H9 (cell line): ENCODE measurements at regions not wholly inside any gene's neighbourhood (a gene's known extent, or its start where the extent isn't known, plus 50 kb on each side); places are given as distances from the start of the nearest gene placed in this dataset.

ENCODE experiments used
- DNase-seq: peaks from one replicate; pipeline ENCODE4 v3.0.0-alpha.2; 2017
- H2AFZ ChIP-seq: one replicate; pipeline ENCODE4 v1.6.1; 2013; ENCODE audit warnings: mild to moderate bottlenecking, low read length, control low read depth, moderate library complexity
- H2AK5ac ChIP-seq: 2 replicates; pipeline ENCODE4 v1.6.1; 2013; ENCODE audit warnings: low read length, control low read depth, mixed read lengths; ENCODE audit not compliant: insufficient read length
- H2BK120ac ChIP-seq: one replicate; pipeline ENCODE4 v1.6.1; 2013; ENCODE audit warnings: low read depth, mild to moderate bottlenecking, low read length, control low read depth, inconsistent platforms; ENCODE audit not compliant: poor library complexity, severe bottlenecking
- H2BK12ac ChIP-seq: 2 replicates; pipeline ENCODE4 v1.6.1; 2013; ENCODE audit warnings: low read length, control low read depth, mixed read lengths, low read depth; ENCODE audit not compliant: insufficient read length
- H2BK15ac ChIP-seq: 2 replicates; pipeline ENCODE4 v1.6.1; 2013; ENCODE audit warnings: low read depth, low read length, control low read depth
- H2BK20ac ChIP-seq: one replicate; pipeline ENCODE4 v1.6.1; 2013; ENCODE audit warnings: low read depth, mild to moderate bottlenecking, low read length, control low read depth, inconsistent platforms; ENCODE audit not compliant: poor library complexity, severe bottlenecking
- H2BK5ac ChIP-seq: 2 replicates; pipeline ENCODE4 v1.6.1; 2013; ENCODE audit warnings: low read length, control low read depth, mixed read lengths; ENCODE audit not compliant: insufficient read length
- H3K14ac ChIP-seq: 2 replicates; pipeline ENCODE4 v1.6.1; 2013; ENCODE audit warnings: low read length, control low read depth; ENCODE audit not compliant: insufficient read depth
- H3K18ac ChIP-seq: 2 replicates; pipeline ENCODE4 v1.6.1; 2013; ENCODE audit warnings: low read depth, mild to moderate bottlenecking, mixed read lengths, low read length, control low read depth; ENCODE audit not compliant: insufficient read length
- H3K23ac ChIP-seq: 2 replicates; pipeline ENCODE4 v1.6.1; 2013; ENCODE audit warnings: low read length, control low read depth, mixed read lengths, low read depth; ENCODE audit not compliant: insufficient read length
- H3K23me2 ChIP-seq: 2 replicates; pipeline ENCODE4 v1.6.1; 2013; ENCODE audit warnings: low read depth, mild to moderate bottlenecking, mixed read lengths, low read length, control low read depth; ENCODE audit not compliant: insufficient read length, poor library complexity, severe bottlenecking
- H3K27ac ChIP-seq: 2 replicates; pipeline ENCODE4 v1.5.1; 2013; ENCODE audit warnings: low read length, control low read depth, mixed read lengths, low read depth; ENCODE audit not compliant: insufficient read length
- H3K27me3 ChIP-seq: 2 replicates; pipeline ENCODE4 v1.6.1; 2013; ENCODE audit warnings: low read length, control low read depth, inconsistent platforms; ENCODE audit not compliant: insufficient read depth
- H3K4ac ChIP-seq: 2 replicates; pipeline ENCODE4 v1.6.1; 2013; ENCODE audit warnings: low read depth, mild to moderate bottlenecking, control low read depth, inconsistent platforms, low read length, moderate library complexity
- H3K4me1 ChIP-seq: 2 replicates; pipeline ENCODE4 v1.6.1; 2013; ENCODE audit warnings: low read length, control low read depth, inconsistent platforms; ENCODE audit not compliant: insufficient read depth
- H3K4me2 ChIP-seq: 2 replicates; pipeline ENCODE4 v1.6.1; 2013; ENCODE audit warnings: low read length, control low read depth, mixed read lengths; ENCODE audit not compliant: insufficient read length, insufficient read depth
- H3K56ac ChIP-seq: 2 replicates; pipeline ENCODE4 v1.6.1; 2013; ENCODE audit warnings: low read depth, mild to moderate bottlenecking, mixed read lengths, low read length, control low read depth; ENCODE audit not compliant: insufficient read length
- H3K79me1 ChIP-seq: 2 replicates; pipeline ENCODE4 v1.6.1; 2013; ENCODE audit warnings: low read depth, mild to moderate bottlenecking, moderate library complexity, low read length, control low read depth, inconsistent platforms; ENCODE audit not compliant: insufficient read depth, poor library complexity, severe bottlenecking
- H3K79me2 ChIP-seq: 2 replicates; pipeline ENCODE4 v1.6.1; 2013; ENCODE audit warnings: low read length, control low read depth, inconsistent platforms; ENCODE audit not compliant: insufficient read depth
- H3K9ac ChIP-seq: 2 replicates; pipeline ENCODE4 v1.6.1; 2013; ENCODE audit warnings: low read length, control low read depth, mixed read lengths; ENCODE audit not compliant: insufficient read length; ENCODE audit errors: extremely low read depth
- H3K9me3 ChIP-seq: one replicate; pipeline ENCODE4 v1.6.1; 2013; ENCODE audit warnings: low read depth, low read length, inconsistent platforms; ENCODE audit not compliant: control insufficient read depth
- H3T11ph ChIP-seq: one replicate; pipeline ENCODE4 v1.6.1; 2013; ENCODE audit warnings: mild to moderate bottlenecking, low read length, control low read depth, inconsistent platforms
- H4K20me1 ChIP-seq: one replicate; pipeline ENCODE4 v1.6.1; 2013; ENCODE audit not compliant: control insufficient read depth, insufficient read length, insufficient read depth
- H4K5ac ChIP-seq: 2 replicates; pipeline ENCODE4 v1.6.1; 2013; ENCODE audit warnings: low read depth, mild to moderate bottlenecking, mixed read lengths, low read length, control low read depth; ENCODE audit not compliant: insufficient read length
- H4K8ac ChIP-seq: replicated peaks from 2 replicates; pipeline ENCODE4 v1.6.1; 2013; ENCODE audit warnings: low read length, control low read depth, mixed read lengths, low read depth; ENCODE audit not compliant: insufficient read length
- H4K91ac ChIP-seq: 2 replicates; pipeline ENCODE4 v1.6.1; 2013; ENCODE audit warnings: low read depth, mild to moderate bottlenecking, moderate library complexity, mixed read lengths, low read length, control low read depth; ENCODE audit not compliant: insufficient read length
- H3K27ac Mint-ChIP-seq, 3 experiments: 2 replicates in 2 of 3; 3 replicates in 1 of 3; pipeline ENCODE4 v1.8.0; 2020 to 2021; ENCODE audit warnings: mixed read lengths in 3 of 3, mild to moderate bottlenecking in 1 of 3, moderate library complexity in 1 of 3
- H3K27me3 Mint-ChIP-seq: 2 replicates; pipeline ENCODE4 v1.8.0; 2021; ENCODE audit warnings: low read depth, mild to moderate bottlenecking, moderate library complexity, mixed read lengths
- H3K36me3 Mint-ChIP-seq, 3 experiments: 2 replicates in 2 of 3; 3 replicates in 1 of 3; pipeline ENCODE4 v1.8.0; 2020 to 2021; ENCODE audit warnings: low read depth in 3 of 3, mixed read lengths in 3 of 3; ENCODE audit not compliant: insufficient read depth in 1 of 3
- H3K4me1 Mint-ChIP-seq, 2 experiments: 2 replicates each; pipeline ENCODE4 v1.8.0; 2020; ENCODE audit warnings: mixed read lengths in 2 of 2
- H3K4me3 Mint-ChIP-seq, 2 experiments: 2 replicates in 1 of 2; 3 replicates in 1 of 2; pipeline ENCODE4 v1.8.0; 2020 to 2021; ENCODE audit warnings: mild to moderate bottlenecking in 2 of 2, mixed read lengths in 2 of 2, moderate library complexity in 1 of 2
- H3K9me3 Mint-ChIP-seq, 2 experiments: 2 replicates in 1 of 2; 3 replicates in 1 of 2; pipeline ENCODE4 v1.8.0; 2020; ENCODE audit warnings: mild to moderate bottlenecking in 2 of 2, mixed read lengths in 2 of 2, moderate library complexity in 1 of 2
- whole genome bisulfite sequencing: extraction: QIAGEN DNeasy Blood & Tissue Kit; methylation state at CpG from one replicate; pipeline ENCODE4 v1.1.7; 2013; ENCODE audit warnings: missing lambda C conversion rate, low lambda C conversion rate, mixed read lengths; ENCODE audit not compliant: insufficient read length; ENCODE audit errors: extremely low coverage; 5-methylcytosine and 5-hydroxymethylcytosine counted together
- TF ChIP-seq, protein P1 (sequence below): fragments of 200-600 bp; sonication (generic); conservative IDR thresholded peaks from 3 replicates; pipeline ENCODE4 v1.8.0; 2021; ENCODE audit warnings: antibody characterized with exemption, mild to moderate bottlenecking

DNA sequence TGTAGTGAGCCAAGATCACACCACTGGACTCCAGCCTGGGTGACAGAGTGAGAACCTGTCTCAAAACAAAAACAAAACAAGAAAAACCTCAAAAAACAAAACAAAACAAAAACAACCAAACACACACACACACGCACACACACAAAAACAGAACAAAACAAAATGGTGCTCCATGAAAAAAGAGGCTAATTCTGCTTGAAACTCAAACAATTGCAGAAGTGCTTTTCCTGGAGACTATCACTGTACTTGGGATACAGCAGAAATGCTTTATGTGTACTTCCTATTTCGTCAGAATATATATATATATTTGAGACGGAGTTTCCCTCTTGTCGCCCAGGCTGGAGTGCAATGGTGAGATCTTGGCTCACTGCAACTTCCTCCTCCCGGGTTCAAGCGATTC is 49.9 kb upstream of the HSPA9 start:
- DNase-seq: no peak
- H2AFZ ChIP-seq: no peak overlapping the region
- no peak overlapping the region for H3K27ac ChIP-seq
- H2BK15ac ChIP-seq: no peak overlapping the region
- no peak overlapping the region for H3K14ac ChIP-seq
- Mint-ChIP-seq H3K4me3 (no peak overlapping the region), H3K4me1 (peaks cover 10 to 11% of the 10 kb centered on the region in 2 experiments), H3K27ac (no peak overlapping the region), H3K9me3 (no peaks in the 10 kb centered on the region; a peak in 1 of 5 replicates), H3K36me3 (peaks cover 0 to 2% (median 0%) of the 10 kb centered on the region in 3 experiments; a peak in 1 of 7 replicates), H3K27me3 (no peaks in the 10 kb centered on the region; the same call in 1 of the 2 replicates)
- no peak overlapping the region for H3K4ac ChIP-seq
- no peak overlapping the region for H2BK20ac ChIP-seq
- WGBS: no CpG with 5 or more reads among the region's 6 CpGs
- H3K23ac ChIP-seq: no peak overlapping the region
- H3K23me2 ChIP-seq: no peaks in the 10 kb centered on the region
- H4K8ac ChIP-seq: no peak overlapping the region
- H3K56ac ChIP-seq: no peak overlapping the region
- TF ChIP-seq, protein P1, sequence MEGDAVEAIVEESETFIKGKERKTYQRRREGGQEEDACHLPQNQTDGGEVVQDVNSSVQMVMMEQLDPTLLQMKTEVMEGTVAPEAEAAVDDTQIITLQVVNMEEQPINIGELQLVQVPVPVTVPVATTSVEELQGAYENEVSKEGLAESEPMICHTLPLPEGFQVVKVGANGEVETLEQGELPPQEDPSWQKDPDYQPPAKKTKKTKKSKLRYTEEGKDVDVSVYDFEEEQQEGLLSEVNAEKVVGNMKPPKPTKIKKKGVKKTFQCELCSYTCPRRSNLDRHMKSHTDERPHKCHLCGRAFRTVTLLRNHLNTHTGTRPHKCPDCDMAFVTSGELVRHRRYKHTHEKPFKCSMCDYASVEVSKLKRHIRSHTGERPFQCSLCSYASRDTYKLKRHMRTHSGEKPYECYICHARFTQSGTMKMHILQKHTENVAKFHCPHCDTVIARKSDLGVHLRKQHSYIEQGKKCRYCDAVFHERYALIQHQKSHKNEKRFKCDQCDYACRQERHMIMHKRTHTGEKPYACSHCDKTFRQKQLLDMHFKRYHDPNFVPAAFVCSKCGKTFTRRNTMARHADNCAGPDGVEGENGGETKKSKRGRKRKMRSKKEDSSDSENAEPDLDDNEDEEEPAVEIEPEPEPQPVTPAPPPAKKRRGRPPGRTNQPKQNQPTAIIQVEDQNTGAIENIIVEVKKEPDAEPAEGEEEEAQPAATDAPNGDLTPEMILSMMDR: no peak
- no peak overlapping the region for H3K18ac ChIP-seq
- H3K9me3 ChIP-seq: no peaks in the 10 kb centered on the region
- H2AK5ac ChIP-seq: no peak overlapping the region
- H3K4me2 ChIP-seq: no peak overlapping the region
- no peaks in the 10 kb centered on the region for H3K27me3 ChIP-seq
- no peaks in the 10 kb centered on the region for H4K20me1 ChIP-seq
- no peak overlapping the region for H2BK12ac ChIP-seq
- H2BK120ac ChIP-seq: no peak overlapping the region
- H4K5ac ChIP-seq: no peak overlapping the region
- no peaks in the 10 kb centered on the region; the same call in 1 of the 2 replicates for H3K4me1 ChIP-seq
- H3K79me2 ChIP-seq: no peaks in the 10 kb centered on the region
- no peak overlapping the region for H4K91ac ChIP-seq
- no peak overlapping the region for H2BK5ac ChIP-seq
- no peak overlapping the region for H3T11ph ChIP-seq
- H3K79me1 ChIP-seq: no peaks in the 10 kb centered on the region
- no peak overlapping the region for H3K9ac ChIP-seq
